ENCODE measurements at regions not wholly inside any gene's neighbourhood (a gene's known extent, or its start where the extent isn't known, plus 50 kb on each side); places are given as distances from the start of the nearest gene placed in this dataset.

- Histone ChIP-seq H3K9me3 (replicated peaks; ENCODE audit: control insufficient read depth, insufficient read depth, low read length) (no peaks in the 10 kb centered on the region), H3K79me2 (ENCODE audit: control insufficient read depth, insufficient read depth, low read length) (no peaks in the 10 kb centered on the region), H2AFZ (ENCODE audit: low read depth, low read length) (no peak overlapping the region), H3K27ac (ENCODE audit: insufficient read depth, low read depth, low read length) (no peak overlapping the region), H3K4me3 (replicated peaks in 1 of 3; ENCODE audit: insufficient read depth in 1 of 3, low read depth in 1 of 3, low read length in 3 of 3) (no peak overlapping the region), H3K27me3 (ENCODE audit: control insufficient read depth in 2 of 2, insufficient read depth in 2 of 2, low read length in 2 of 2) (peaks cover 4 to 17% of the 10 kb centered on the region in 2 experiments), H4K20me1 (replicated peaks; ENCODE audit: control insufficient read depth, extremely low read depth, insufficient read depth, low read length) (no peaks in the 10 kb centered on the region), H3K4me1 (ENCODE audit: control insufficient read depth, extremely low read depth, insufficient read depth, low read length) (no peaks in the 10 kb centered on the region), H3K9ac (replicated peaks; ENCODE audit: extremely low read depth, insufficient read depth, low read length) (no peak overlapping the region), H3K36me3 (ENCODE audit: control insufficient read depth in 2 of 2, extremely low read depth in 1 of 2, insufficient read depth in 2 of 2, low read length in 2 of 2) (no peaks in the 10 kb centered on the region), H3K9me1 (replicated peaks; ENCODE audit: control insufficient read depth, extremely low read depth, insufficient read depth, low read length) (no peaks in the 10 kb centered on the region), H3K4me2 (ENCODE audit: insufficient read depth, low read length) (no peak overlapping the region)
- intact Hi-C loops (cut with micrococcal nuclease) (no loop called here), dilution Hi-C loops (cut with MboI; ENCODE audit: extremely low pct_ligation_motif_present, low sequenced_read_pairs) (no loop called here)
- ChIA-PET CTCF (no interaction called here), POLR2A (no interaction called here)
- no peak for TF ChIP-seq FOS (IDR thresholded peaks at IDR 0.05; ENCODE audit: borderline replicate concordance, insufficient read depth, low read length)
- no peak for TF ChIP-seq MYC (IDR thresholded peaks at IDR 0.05; ENCODE audit: low read depth, low read length)
- no peak for TF ChIP-seq POLR2A (IDR thresholded peaks at IDR 0.05; ENCODE audit: low read depth, low read length)
- no peak for TF ChIP-seq MAX (IDR thresholded peaks at IDR 0.05; ENCODE audit: insufficient read depth, insufficient read length)
- no peak for TF ChIP-seq CTCF (IDR thresholded peaks at IDR 0.05; ENCODE audit: extremely low read depth in 1 of 2, insufficient read depth in 1 of 2, low read depth in 1 of 2, low read length in 2 of 2)
- DNase-seq (ENCODE audit: low read depth, low spot score), result no peak
- no peak for FAIRE-seq
- no TSS peak for BruUV-seq (replicated peaks)
These were observed 111.4 kb downstream of the ZNF326 start for GRCh38 chr1:90106311-90106710.

GRCh38 chr1:90104941-90105538 is 110.1 kb downstream of the ZNF326 start:
- Histone ChIP-seq H3K4me3 (replicated peaks in 1 of 3; ENCODE audit: insufficient read depth in 1 of 3, low read depth in 1 of 3, low read length in 3 of 3) (no peak overlapping the region), H3K27me3 (ENCODE audit: control insufficient read depth in 2 of 2, insufficient read depth in 2 of 2, low read length in 2 of 2) (peaks cover 2 to 16% of the 10 kb centered on the region in 2 experiments), H3K9me1 (replicated peaks; ENCODE audit: control insufficient read depth, extremely low read depth, insufficient read depth, low read length) (no peaks in the 10 kb centered on the region), H2AFZ (ENCODE audit: low read depth, low read length) (no peak overlapping the region), H4K20me1 (replicated peaks; ENCODE audit: control insufficient read depth, extremely low read depth, insufficient read depth, low read length) (no peaks in the 10 kb centered on the region), H3K4me2 (ENCODE audit: insufficient read depth, low read length) (no peak overlapping the region), H3K9ac (replicated peaks; ENCODE audit: extremely low read depth, insufficient read depth, low read length) (no peak overlapping the region), H3K36me3 (ENCODE audit: control insufficient read depth in 2 of 2, extremely low read depth in 1 of 2, insufficient read depth in 2 of 2, low read length in 2 of 2) (no peaks in the 10 kb centered on the region), H3K9me3 (replicated peaks; ENCODE audit: control insufficient read depth, insufficient read depth, low read length) (no peaks in the 10 kb centered on the region), H3K79me2 (ENCODE audit: control insufficient read depth, insufficient read depth, low read length) (no peaks in the 10 kb centered on the region), H3K4me1 (ENCODE audit: control insufficient read depth, extremely low read depth, insufficient read depth, low read length) (no peaks in the 10 kb centered on the region), H3K27ac (ENCODE audit: insufficient read depth, low read depth, low read length) (no peak overlapping the region)
- no peak for FAIRE-seq
- POLR2A ChIA-PET, result no interaction called here
- dilution Hi-C loops (cut with MboI; ENCODE audit: extremely low pct_ligation_motif_present, low sequenced_read_pairs), result no loop called here
- no peak for DNase-seq (ENCODE audit: low read depth, low spot score)
- CTCF ChIA-PET, result interaction anchor here (0.6 kb wide), 1 partner anchor 102 kb away, joined by 4 read pairs; no protein-coding TSS in a partner anchor
- intact Hi-C loops (cut with micrococcal nuclease), result no loop called here
- no TSS peak for BruUV-seq (replicated peaks)
- no peak for TF ChIP-seq CTCF (IDR thresholded peaks at IDR 0.05; ENCODE audit: extremely low read depth in 1 of 2, insufficient read depth in 1 of 2, low read depth in 1 of 2, low read length in 2 of 2)
- no peak for TF ChIP-seq POLR2AphosphoS5 (IDR thresholded peaks at IDR 0.05; ENCODE audit: insufficient read depth, low read depth, low read length)
- TF ChIP-seq GATA2 (IDR thresholded peaks at IDR 0.05; ENCODE audit: insufficient read depth, insufficient read length, low read depth, low read length), result no peak
- TF ChIP-seq FOS (IDR thresholded peaks at IDR 0.05; ENCODE audit: borderline replicate concordance, insufficient read depth, low read length), result no peak
- TF ChIP-seq MYC (IDR thresholded peaks at IDR 0.05; ENCODE audit: low read depth, low read length), result no peak
- TF ChIP-seq MAX (IDR thresholded peaks at IDR 0.05; ENCODE audit: insufficient read depth, insufficient read length), result no peak
- TF ChIP-seq POLR2A (IDR thresholded peaks at IDR 0.05; ENCODE audit: low read depth, low read length), result no peak
- TF ChIP-seq JUN (IDR thresholded peaks at IDR 0.05; ENCODE audit: borderline replicate concordance, insufficient read depth, insufficient read length, low read depth), result no peak
- TF ChIP-seq EZH2 (IDR thresholded peaks at IDR 0.05; ENCODE audit: borderline replicate concordance, low read depth, low read length, severe bottlenecking), result no peak

All from endothelial cell of umbilical vein (primary cell).